Uterus (tissue), 2 donors: ENCODE measurements at regions not wholly inside any gene's neighbourhood (a gene's known extent, or its start where the extent isn't known, plus 50 kb on each side); places are given as distances from the start of the nearest gene placed in this dataset.

Experiments
- POLR2A ChIP-seq, 2 donors: fragments of 450-650 bp; IDR thresholded peaks; one replicate each; pipeline ENCODE4 v1.6.1; 2016; ENCODE audit warnings: antibody characterized with exemption in 2 of 2, mild to moderate bottlenecking in 1 of 2, moderate library complexity in 1 of 2
- TF ChIP-seq, protein P1 (sequence below), 4 experiments: fragments of 200-600 bp in 2 of 4; fragments of 450-650 bp in 2 of 4; sonication (generic) in 2 of 4; IDR thresholded peaks; one replicate each; pipeline ENCODE4 v1.5.1; 2016 to 2019; ENCODE audit warnings: antibody characterized with exemption in 4 of 4, mild to moderate bottlenecking in 2 of 4, moderate library complexity in 1 of 4

DNA sequence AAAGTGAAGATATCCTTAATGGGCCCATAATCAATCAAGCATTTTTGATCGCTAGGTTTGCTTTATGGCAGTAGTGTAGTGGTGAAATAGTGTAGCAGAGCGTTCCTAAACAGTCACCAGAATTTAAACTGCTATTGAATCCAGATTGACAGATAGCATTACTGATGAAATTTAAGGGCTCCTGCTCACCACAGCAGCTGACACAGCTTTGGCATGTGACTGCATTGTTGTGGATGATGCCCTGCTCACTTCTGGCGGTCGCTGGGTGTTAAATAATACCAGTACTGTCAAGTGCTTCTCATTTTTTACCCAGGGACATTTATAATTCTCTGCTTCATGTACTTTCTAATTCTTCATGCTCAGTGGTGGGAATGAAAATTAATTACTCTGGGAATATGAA lies 102.0 kb upstream of the ARHGAP24 start:
- no peak for TF ChIP-seq POLR2A (IDR thresholded peaks at IDR 0.05)
- TF ChIP-seq, protein P1, sequence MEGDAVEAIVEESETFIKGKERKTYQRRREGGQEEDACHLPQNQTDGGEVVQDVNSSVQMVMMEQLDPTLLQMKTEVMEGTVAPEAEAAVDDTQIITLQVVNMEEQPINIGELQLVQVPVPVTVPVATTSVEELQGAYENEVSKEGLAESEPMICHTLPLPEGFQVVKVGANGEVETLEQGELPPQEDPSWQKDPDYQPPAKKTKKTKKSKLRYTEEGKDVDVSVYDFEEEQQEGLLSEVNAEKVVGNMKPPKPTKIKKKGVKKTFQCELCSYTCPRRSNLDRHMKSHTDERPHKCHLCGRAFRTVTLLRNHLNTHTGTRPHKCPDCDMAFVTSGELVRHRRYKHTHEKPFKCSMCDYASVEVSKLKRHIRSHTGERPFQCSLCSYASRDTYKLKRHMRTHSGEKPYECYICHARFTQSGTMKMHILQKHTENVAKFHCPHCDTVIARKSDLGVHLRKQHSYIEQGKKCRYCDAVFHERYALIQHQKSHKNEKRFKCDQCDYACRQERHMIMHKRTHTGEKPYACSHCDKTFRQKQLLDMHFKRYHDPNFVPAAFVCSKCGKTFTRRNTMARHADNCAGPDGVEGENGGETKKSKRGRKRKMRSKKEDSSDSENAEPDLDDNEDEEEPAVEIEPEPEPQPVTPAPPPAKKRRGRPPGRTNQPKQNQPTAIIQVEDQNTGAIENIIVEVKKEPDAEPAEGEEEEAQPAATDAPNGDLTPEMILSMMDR (IDR thresholded peaks at IDR 0.05), result no peak
